HG03457 (cell line): ENCODE measurements at regions not wholly inside any gene's neighbourhood (a gene's known extent, or its start where the extent isn't known, plus 50 kb on each side); places are given as distances from the start of the nearest gene placed in this dataset.
"Not testable (repeated sequence)": the region's sequence is repeated elsewhere in the genome, so short reads cannot be mapped to it uniquely, and the experiment has no call there.

Source experiments
- ATAC-seq: cut with Tn5 transposase; IDR thresholded peaks from one replicate; pipeline ENCODE4 v1.9.1; 2021; ENCODE audit warnings: moderate number of reproducible peaks; ENCODE audit not compliant: unreplicated experiment

DNA sequence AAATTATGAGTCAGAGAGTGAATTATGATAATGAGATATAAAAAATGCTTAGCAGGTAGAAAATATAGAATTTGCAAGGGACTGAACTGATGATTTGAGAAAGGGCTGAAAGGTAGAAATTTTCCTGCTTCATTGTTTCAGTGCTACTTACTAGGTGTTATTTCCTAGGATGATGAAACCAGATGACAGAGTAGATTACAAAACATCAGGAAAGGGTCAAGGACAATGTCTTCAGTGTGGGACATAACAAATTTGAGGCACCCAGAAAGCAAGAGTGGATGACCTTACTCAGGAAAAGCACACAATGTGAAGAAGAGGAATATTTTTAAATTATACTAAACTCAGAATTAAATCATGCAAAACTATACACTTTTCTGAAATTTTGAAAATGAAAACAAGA lies 102.1 kb downstream of the SHCBP1 start:
- no peak for ATAC-seq

DNA sequence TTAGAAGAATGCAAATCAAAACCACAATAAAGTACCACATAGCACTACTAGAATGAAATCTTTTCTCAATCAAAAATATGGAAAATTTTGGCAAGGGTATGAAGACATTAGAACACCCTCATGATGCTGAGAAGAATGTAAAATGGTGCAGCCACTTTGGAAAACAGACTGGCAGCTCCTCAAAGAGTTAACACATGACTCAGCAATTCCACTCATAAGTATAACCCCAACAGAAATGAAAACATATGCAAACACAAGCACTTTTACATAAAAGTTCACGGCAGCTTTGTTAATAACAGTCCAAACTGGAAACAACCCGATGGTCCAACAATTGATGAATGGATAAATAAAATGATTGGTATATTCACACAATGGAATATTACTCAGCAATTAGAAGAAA lies 124.5 kb downstream of the SHCBP1 start:
- ATAC-seq = no peak

GRCh38 chr16:46482895-46483294 lies 138.3 kb downstream of the SHCBP1 start:
- ATAC-seq = no peak

DNA sequence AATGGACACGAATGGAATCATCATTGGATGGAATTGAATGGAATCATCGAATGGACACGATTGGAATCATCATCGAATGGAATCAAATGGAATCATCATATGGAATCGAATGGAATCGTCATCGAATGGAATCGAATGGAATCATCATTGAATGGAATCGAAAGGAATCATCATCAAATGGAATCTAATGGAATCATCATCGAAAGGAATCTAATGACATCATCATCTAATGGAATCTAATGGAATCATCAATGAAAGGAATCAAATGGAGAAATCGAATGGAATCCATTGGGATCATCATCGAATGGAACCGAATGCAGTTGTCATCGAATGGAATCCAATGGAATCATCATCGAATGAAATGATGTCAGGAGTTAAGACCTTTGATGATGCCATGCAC lies 154.9 kb downstream of the SHCBP1 start:
- no peak for ATAC-seq

- ATAC-seq = not testable (repeated sequence)
Observed at GRCh38 chr16:46454801-46455200, 166.4 kb downstream of the SHCBP1 start.

DNA sequence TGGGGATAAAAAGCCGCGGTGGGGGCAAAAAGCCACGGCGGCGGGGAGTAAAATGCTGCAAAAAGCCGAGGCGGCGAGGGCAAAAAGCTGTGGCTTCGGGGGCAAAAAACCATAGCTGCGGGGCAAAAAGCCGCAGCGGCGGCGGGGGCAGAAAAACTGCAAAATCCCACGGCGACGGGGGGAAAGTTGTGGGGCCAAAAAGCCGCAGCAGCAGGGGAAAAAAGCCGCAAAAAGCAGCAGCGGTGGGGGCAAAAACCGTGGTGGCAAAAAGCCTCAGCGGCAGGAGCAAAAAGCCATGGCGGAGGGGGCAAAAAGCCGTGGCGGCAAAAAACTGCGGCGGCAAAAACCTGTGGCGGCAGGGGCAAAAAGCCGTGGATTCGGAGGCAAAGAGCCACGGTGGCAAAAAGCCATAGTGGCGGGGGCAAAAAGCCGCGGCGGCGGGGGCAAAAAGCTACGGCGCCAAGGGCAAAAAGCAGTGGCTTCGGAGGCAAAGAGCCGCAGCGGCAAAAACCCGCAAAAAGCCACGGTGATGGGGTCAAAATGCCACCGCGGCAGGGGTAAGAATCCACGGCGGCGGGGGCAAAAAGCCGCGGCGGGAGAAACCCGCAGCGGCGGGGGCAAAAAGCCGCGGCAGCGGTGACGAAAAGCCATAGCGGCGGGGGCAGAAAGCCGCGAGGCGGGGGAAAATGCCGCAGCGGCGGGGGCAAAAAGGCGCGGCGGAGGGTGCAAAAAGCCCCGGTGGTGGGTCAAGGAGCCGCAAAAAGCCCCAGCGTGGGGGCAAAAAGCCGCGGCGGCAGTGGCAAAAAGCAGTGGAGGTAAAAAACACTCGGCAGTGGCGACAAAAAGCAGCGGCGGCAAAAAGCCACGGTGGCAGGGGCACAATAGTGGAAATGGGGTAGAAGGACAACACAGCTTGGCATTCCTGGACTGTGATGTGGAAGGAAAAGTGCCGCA lies 192.8 kb downstream of the SHCBP1 start:
- ATAC-seq = no peak

DNA sequence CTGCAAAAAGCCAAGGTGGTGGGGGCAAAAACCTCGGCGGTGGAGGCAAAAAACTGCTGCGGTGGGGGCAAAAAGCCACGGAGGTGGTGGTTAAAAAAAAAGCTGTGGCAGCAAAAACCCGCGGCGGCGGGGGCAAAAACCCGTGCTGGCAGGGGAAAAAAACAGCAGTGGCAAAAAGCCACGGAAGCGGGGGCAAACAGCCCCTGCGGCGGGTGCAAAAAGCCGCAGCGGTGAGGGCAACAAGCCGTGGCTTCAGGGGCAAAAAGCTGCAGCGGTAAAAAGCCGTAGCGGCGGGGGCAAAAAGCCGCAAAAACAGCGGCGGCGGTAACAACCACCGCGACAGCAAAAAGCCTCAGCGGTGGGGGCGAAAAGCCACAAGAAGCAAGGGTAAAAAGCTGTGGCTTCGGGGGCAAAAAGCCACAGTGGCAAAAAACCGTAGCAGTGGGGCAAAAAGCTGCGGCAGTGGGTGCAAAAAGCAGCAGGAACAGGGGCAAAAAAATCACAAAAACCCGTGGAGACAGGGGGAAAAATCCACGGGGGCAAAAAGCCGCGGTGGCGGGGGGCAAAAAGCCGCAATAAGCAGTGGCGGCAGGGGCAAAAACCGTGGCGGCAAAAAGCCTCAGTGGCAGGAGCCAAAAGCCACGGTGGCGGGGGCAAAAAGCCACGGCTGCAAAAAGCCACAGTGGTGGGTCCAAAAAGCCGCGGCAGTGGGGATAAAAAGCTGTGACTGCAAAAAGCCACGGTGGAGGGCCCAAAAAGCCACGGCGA lies 193.7 kb downstream of the SHCBP1 start:
- ATAC-seq = no peak

DNA sequence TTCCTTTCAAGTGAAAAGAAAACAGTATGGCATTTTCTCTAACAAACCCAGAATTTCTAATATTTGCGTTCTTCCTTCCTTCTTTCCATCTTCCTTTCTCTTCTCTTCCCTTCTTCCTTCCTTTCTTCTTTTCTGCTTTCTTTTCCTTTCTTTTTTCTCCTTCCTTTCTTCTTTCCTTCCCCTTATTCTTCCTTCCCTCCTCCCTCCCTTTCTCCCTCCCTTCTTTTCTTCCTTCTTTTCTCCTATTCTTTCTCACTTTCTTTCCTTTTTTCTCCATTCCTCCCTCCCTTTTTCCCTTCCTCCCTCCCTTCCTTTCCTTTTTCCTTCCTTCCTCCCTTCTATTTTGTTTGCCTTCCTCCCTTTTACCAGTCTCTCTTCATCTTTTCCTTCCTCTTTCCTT lies 194.8 kb downstream of the SHCBP1 start:
- no peak for ATAC-seq

GRCh38 chr16:46404028-46404427 lies 217.2 kb downstream of the SHCBP1 start:
- ATAC-seq = no peak

GRCh38 chr16:46398559-46398958 lies 222.6 kb downstream of the SHCBP1 start:
- not testable (repeated sequence) for ATAC-seq

DNA sequence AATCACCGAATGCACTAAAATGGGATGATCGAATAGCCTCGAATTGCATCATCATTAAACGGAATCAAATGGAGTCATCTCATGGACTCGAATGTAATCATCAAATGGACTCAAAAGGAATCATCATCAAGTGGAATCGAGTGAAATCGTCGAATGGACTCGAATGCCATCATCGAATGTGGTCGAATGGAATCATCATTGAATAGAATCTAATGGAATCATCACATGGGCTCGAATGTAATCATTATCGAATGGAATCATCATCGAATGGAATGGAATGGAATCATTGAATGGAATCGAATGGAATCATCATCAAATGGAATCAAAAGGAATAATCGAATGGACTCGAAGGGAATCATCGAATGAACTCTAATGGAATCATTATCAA lies 224.3 kb downstream of the SHCBP1 start:
- not testable (repeated sequence) for ATAC-seq

DNA sequence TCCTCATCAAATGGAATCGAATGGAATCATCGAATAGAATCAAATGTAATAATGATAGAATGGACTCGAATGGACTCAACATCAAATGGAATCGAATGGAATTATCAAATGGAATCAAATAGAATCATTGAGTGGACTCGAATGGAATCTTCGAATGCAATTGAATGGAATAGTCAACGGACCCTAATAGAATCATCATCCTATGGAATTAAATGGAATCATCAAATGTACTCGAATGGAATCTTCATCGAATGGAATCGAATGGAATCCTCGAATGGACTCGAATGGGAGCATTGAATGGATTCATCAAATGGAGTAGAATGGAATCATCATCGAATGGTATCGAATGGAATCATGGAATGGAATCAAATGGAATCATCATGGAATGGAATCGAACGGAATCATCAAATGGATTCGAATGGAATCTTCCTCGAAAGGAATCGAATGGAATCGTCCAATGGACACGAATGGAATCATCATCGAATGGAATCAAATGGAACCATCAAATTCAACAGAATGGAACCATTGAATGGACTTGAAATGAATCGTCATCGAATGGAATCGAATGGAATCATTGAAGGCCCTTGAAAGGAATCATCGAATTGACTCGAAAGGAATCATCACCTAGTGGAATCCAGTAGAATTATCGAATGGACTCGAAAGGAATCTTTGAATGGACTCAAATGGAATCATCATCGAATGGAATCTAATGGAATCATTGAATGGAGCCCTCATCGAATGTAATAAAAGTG lies 224.9 kb downstream of the SHCBP1 start:
- ATAC-seq = not testable (repeated sequence)

DNA sequence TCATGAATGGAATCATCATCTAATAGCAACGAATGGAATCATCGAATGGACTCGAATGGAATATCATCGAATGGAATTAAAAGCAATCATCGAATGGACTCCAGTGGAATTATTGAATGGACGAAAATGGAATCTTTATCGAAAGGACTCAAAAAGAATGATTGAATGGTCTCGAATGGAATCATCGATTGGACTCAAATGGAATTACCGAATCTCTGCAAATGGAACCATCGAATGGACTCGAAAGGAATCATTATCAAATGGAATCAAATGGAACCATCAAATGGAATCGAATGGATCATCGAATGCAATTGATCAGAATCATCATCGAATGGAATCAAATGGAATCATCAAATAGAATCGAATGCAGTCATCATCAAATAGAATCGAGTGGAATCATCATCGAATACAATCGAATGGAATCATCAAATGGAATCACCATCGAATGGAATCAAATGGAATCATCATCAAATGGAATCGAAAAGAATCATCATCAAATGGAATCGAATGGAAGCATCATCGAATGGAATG lies 225.7 kb downstream of the SHCBP1 start:
- ATAC-seq = not testable (repeated sequence)

- ATAC-seq = not testable (repeated sequence)
Observed at GRCh38 chr16:46394963-46395362, 226.2 kb downstream of the SHCBP1 start.

DNA sequence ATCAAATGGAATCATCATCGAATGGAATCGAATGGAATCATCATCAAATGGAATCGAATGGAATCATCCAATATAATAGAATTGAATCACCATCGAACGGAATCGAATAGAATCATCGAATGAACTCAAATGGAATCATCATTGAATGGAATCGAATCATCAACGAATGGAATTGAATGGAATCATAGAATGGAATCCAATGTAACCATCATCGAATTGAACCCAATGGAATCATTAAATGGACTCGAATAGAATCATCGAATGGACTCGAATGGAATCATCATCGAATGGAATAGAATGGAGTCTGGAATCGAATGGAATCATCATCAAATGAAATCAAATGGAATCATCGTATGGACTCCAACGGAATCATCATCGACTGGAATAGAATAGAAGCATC lies 227.0 kb downstream of the SHCBP1 start:
- ATAC-seq = not testable (repeated sequence)

GRCh38 chr16:46392930-46393722 lies 228.1 kb downstream of the SHCBP1 start:
- ATAC-seq = not testable (repeated sequence)

DNA sequence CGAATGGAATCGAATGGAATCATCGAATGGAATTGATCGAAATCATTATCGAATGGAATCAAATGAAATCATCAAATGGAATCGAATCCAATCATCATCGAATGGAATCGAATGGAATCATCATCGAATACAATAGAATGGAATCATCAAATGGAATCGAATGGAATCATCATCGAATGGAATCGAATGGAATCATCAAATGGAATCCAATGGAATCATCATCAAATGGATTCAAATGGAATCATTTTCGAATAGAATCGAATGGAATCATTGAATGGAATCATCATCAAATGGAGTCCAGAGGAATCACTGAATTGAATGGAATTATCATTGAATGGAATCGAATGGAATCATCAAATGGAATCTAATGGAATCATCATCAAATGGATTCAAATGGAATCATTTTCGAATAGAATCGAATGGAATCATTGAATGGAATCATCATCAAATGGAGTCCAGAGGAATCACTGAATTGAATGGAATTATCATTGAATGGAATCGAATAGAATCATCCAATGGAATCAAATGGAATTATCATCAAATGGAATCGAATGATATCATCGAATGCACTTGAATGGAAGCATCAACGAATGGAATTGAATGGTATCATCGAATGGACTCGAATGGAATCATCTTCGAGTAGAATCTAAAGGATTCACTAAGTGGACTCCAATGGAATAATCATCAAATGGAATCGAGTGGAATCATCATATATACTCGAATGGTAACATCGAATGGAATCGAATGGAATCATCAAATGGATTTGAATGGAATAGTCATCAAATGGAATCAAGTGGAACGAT lies 230.3 kb downstream of the SHCBP1 start:
- ATAC-seq = not testable (repeated sequence)

DNA sequence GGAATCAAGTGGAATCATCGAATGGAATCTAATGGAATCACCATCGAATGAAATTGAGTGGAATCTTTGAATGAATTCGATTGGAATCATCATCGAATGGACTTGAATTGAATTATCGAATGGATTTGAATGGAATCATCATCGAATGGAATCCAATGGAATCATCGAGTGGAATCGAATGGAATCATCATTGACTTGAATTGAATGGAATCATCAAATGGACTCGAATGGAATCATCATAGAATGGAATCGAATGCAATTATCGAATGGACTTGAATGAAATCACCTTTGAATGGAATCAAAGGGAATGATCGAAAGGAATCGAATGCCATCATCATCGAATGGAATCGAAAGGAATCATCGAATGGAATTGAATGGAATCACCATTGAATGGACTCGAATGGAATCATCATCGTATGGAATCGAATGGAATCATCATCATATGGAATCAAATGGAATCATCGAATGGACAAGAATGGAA lies 231.6 kb downstream of the SHCBP1 start:
- ATAC-seq = not testable (repeated sequence)

DNA sequence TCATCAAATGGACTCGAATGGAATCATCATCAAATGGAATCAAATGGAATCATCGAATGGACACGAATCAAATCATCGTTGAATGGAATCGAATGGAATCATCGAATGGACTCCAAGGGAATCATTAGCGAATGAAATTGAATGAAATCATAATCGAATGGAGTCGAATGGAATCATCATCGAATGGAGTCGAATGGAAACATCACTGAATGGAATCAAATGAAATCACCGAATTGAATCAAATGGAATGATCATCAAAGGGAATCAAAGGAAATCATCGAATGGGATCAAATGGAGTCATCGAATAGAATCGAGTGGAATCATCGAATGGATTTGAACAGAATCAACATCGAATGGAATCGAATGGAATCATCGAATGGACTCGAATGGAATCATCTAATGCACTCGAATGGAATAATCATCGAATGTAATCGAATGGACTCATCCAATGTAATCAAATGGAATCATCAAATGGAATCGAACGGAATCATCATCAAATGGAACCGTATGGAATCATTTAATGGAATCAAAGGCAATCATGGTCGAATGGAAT lies 232.2 kb downstream of the SHCBP1 start:
- ATAC-seq = not testable (repeated sequence)
